ENCODE measurements at regions not wholly inside any gene's neighbourhood (a gene's known extent, or its start where the extent isn't known, plus 50 kb on each side); places are given as distances from the start of the nearest gene placed in this dataset.

DNA sequence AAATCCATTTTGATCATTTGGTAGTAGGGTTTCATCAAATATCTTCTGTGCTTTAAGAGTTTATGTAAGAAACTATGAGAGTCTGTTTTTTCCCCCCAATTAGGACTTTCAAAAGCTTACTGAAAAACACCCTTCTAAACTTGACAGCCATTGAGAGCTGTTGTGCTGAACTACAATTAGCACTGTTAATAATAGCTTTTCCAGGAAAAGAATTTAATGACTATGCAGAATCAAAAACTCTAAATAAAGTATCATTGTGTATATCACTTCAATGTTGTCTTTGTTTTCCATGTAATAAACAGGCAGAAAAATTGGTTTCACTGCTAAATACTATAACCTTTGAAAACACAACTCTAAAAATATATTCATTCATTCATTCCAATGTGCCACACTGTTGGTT is 121.4 kb upstream of the PDE5A start:
- DNase-seq (ENCODE audit: low spot score) = no peak
- no peak for FAIRE-seq

GRCh38 chr4:119748853-119749252 is 120.2 kb upstream of the PDE5A start:
- no peak for FAIRE-seq
- DNase-seq (ENCODE audit: low spot score) = no peak

- FAIRE-seq (no peak), DNase-seq (ENCODE audit: low spot score) (no peak)
Measured at GRCh38 chr4:119746951-119747350, 118.3 kb upstream of the PDE5A start.

DNA sequence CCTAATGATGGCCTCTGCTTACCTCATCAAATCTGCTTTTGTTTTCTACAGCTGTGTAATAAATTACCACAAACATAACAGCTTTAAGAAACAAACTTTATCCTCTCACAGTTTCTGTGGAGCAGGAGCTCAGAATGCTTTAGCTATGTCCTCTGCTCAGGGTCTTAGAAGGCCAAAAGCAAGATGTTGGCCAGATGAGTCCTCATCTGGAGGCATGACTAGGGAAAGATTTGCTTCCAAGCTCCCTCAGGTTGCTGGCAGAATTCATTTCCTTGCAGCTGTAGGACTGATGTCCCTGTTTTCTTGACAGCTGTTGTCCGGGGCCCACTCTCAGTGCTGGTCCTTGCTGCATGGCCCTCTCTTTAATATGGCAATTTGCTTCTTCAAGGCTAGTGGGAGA is 116.7 kb upstream of the PDE5A start:
- no peak for DNase-seq (ENCODE audit: low spot score)

DNA sequence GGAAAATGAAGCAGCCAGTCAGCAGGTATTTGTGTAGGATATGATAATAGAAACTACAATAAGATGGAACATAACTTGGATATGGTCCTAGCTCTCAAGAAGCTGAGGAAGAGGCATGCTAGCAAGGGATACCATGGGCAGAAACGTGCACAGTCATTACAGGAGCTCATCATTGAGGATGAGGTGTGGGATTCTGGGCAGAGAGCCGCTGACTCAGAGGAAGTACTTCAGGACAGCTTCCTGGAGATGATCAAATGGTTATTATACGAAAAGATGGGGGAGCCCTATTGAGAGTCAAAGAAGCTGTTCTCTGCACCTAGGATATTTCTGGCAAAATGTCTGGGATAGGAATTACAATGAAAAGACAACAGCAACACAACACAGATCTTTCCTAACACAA is 116.0 kb upstream of the PDE5A start:
- DNase-seq (ENCODE audit: low spot score) (no peak), FAIRE-seq (no peak)

More for the DNA sequence above, 116.7 kb upstream of the PDE5A start:
- no peak for FAIRE-seq

DNA sequence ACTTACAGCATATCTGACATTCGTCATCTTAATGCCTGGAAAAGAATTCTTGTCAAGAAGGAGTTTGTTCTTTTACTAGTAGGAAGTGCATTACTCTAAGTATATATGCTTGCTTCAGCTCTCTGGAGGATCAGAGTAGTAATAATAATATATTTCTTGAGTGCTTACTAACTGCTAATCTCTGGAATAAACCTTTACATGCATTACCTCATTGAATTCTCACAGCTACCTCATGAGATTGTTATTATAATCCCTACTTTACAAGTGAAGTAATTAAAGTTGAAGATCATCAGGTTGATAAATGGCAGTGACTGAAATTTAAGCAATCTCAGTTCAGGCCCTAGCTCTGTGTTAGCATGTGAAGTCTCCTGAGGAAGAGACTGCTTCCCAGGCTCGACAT is 115.0 kb upstream of the PDE5A start:
- DNase-seq (ENCODE audit: low spot score) = no peak
- no peak for FAIRE-seq

DNA sequence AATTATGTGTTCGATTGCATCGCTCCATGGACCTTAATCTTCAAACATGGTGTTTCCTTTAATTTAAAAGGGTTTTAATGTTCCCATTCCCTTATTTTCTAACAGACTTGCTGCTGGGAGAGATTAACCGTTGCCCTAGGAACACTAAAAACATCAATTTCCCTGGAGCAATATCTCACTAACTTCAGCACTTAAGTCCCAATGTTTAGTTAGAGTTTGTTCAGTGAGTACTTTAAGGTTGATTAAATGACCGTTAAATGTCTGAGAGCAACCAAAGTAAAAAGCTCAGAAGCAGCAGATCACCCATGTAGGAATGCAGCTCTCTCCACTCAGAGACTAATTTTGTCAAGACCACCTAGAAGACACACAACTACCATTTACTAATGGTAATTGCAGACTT is 111.2 kb upstream of the PDE5A start:
- FAIRE-seq (no peak), DNase-seq (ENCODE audit: low spot score) (no peak)

DNA sequence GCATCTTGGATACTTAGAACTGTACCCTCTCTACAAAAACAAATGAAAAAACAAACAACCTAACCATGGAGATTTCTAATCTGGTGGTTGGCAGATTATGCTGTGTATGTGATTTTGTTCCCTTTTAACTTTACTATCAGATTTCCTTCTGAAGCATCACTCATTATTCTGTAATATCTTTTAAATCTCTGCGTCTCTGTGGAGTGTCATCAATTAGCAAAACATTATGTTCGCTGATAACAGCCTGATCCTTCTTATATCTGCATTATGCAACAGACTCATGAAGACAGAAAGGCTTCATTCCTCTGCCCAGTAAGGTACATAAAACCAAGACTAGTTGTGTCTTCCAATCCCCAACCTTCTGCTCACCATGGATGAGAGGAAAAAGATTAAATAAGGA is 110.3 kb upstream of the PDE5A start:
- FAIRE-seq (no peak), DNase-seq (ENCODE audit: low spot score) (no peak)

- FAIRE-seq (no peak), DNase-seq (ENCODE audit: low spot score) (no peak)
Measured at GRCh38 chr4:119736559-119736958, 108.0 kb upstream of the PDE5A start.

GRCh38 chr4:119735165-119735651 is 106.6 kb upstream of the PDE5A start:
- FAIRE-seq (no peak), DNase-seq (ENCODE audit: low spot score) (peak; percentile 57)

- DNase-seq (ENCODE audit: low spot score) (no peak), FAIRE-seq (no peak)
Measured at GRCh38 chr4:119733431-119733830, 104.8 kb upstream of the PDE5A start.

GRCh38 chr4:119731778-119732177 is 103.2 kb upstream of the PDE5A start:
- FAIRE-seq = no peak
- DNase-seq (ENCODE audit: low spot score) = no peak

- DNase-seq (ENCODE audit: low spot score) = no peak
- FAIRE-seq = no peak
Measured at GRCh38 chr4:119731146-119731742, 102.6 kb upstream of the PDE5A start.

GRCh38 chr4:119730671-119730950 is 102.0 kb upstream of the PDE5A start:
- DNase-seq (ENCODE audit: low spot score) (no peak), FAIRE-seq (no peak)

DNA sequence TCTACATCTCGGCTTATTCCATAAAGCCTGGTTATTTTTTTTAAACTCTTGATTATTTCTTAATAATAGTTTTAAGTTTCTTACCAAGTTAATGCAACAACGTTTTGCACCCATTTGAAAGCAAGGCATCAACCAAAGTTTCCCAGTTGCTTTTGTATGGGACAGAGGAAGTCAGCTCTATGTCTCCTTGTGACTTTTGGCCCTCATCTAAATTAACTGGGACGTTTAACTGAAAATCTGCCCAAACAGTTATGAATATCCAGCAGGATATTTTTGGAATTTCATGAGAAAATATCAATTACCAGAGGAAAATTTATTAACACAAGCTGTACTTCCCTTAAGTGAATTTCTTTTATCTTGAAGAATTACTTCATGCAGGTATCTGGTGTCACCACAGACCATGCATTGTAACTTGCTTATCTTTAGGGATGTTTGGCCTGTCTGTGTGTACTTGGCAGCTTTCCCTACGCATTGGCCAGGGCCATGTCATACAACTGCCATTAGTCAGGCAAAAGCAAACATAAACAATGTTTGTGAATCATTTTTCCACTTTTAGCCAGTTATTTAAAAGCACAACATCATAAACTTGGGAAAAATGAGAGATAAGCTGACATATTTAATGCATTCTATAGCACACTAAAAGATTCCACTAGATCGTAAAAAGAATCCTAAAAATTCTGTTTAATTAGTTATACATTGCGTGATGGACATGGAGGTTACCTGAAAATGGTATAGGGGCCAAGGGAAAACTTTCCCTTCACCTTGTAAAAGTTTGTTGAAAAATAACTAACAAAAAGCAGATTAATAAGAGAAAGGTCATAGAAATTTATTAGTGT is 101.4 kb upstream of the PDE5A start:
- FAIRE-seq (peak; percentile 50), DNase-seq (ENCODE audit: low spot score) (peak; percentile 52)

DNA sequence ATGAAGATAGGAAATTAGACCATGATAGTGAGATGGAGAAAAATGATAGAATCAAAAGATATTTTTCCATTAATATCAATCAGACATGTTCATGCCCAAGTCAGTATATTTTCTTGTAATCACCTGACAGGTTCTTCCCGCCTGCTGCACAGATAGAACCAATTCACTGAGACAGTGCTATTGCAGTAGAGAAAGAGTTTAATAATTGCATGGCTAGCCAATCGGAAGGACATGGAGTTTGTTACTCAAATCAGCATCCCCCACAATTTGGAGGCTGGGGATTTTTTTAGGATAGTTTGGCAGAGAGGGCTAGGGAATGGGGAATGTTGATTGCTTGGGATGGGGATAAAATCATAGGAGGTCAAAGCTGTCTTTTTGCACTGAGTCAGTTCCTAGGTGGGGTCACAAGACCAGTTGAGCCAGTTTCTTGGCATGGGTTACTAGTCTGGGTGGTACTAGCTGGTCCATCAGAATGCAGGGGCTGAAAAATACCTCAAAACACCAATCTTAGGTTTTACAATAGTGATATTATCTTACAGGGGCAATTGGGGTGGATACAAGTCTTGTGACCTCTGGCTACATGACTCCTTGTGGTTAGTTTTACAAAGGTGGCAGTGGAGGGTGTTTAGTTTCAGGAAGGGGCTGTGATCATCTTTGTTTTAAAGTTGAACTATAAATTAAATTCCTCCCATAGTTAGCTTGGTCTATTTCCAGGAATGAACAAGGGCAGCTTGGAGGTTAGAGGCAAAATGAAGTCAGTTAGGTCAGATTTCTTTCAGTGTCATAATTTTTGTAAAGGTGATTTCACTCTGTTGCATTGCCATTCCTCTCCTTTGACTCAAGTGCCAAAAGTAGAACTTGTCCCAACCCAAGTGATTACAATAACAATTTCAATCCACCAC is 100.3 kb upstream of the PDE5A start:
- DNase-seq (ENCODE audit: low spot score) = peak; percentile 19
- peak; percentile 55 for FAIRE-seq

- DNase-seq (ENCODE audit: low spot score) (no peak), FAIRE-seq (no peak)
Measured at GRCh38 chr4:119728185-119728584, 99.6 kb upstream of the PDE5A start.

- DNase-seq (ENCODE audit: low spot score) (no peak), FAIRE-seq (no peak)
Measured at GRCh38 chr4:119726505-119726904, 97.9 kb upstream of the PDE5A start.

DNA sequence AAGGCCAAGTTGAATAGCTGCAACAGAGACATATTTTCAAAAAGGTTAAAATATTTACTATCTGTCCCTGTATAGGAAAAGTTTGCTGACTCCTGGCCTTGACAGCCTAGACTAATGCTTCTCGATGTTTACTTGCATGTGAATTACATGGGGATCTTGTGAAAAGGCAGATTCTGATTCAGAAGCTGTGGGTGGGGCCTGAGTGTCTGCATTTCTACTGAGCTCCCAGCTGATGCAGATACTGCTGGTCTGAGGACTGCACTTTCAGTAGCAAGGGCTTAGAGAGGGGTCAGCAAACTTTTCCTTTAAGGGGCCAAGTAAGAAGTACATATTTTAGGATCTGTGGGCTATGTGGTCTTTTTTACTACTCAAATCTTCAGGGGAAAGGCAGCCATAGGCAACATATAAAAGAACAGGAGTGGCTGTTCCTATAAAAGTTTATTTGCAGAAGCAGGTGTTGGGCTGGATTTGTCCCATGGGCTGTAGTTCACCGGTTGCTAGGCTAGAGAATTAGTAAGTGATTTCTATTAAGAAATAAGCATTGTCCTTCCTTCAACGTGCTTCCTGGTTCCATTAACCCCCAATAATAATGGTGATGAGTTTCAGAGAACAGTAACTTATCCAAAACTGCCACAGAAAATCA is 97.2 kb upstream of the PDE5A start:
- DNase-seq (ENCODE audit: low spot score) (no peak), FAIRE-seq (no peak)

DNA sequence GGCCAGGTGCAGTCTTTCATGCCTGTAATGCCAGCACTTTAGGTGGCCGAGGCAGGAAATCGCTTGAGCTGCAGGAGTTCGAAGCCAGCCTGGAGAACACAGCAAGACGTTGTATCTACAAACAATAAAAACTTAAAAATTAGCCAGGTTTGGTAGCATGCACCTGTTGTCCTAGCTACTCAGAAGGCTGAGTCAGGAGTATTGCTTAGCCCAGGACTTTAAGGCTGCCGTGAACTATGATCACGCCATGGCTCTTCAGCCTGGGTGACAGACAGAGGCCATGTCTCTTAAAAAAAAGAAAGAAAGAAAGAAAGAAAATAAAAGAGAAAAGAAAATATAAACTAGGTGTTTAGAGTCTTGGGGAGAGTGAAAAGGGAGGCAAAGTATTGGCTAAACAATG is 96.4 kb upstream of the PDE5A start:
- DNase-seq (ENCODE audit: low spot score) (no peak), FAIRE-seq (no peak)

- DNase-seq (ENCODE audit: low spot score) = no peak
- no peak for FAIRE-seq
Measured at GRCh38 chr4:119722670-119723069, 94.1 kb upstream of the PDE5A start.

GRCh38 chr4:119721878-119722277 is 93.3 kb upstream of the PDE5A start:
- no peak for FAIRE-seq
- DNase-seq (ENCODE audit: low spot score) = no peak
